ENCODE measurements at regions not wholly inside any gene's neighbourhood (a gene's known extent, or its start where the extent isn't known, plus 50 kb on each side); places are given as distances from the start of the nearest gene placed in this dataset.

DNA sequence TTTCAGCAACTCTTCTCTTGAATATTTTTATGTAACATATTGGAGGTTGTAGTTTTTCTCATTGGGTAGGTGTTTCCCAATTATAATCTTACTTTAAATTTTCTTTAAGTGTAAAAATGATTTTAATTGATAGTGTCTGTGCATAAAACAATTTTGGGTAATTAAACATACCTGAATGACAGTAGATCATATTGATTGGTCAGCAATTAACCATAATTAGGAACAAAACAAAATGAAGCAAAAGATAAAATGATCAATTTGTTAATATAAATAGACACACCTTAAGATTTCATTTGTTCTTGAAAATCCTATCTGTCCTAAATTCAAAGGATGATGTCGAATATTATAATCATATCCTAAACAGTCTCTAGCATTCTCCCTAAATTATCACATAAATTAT, 468.3 kb downstream of the PDZRN4 start:
- Histone ChIP-seq H3F3A (ENCODE audit: insufficient read depth, low read length, poor library complexity, severe bottlenecking) (no peaks in the 10 kb centered on the region), H3K36me3 (ENCODE audit: insufficient read depth, low read length) (no peaks in the 10 kb centered on the region), H3K4me3 (ENCODE audit: low read length) (no peak overlapping the region), H3K79me2 (replicated peaks; ENCODE audit: insufficient read depth, low read length) (no peaks in the 10 kb centered on the region), H3K9ac (ENCODE audit: low read length) (no peak overlapping the region), H3K4me2 (ENCODE audit: low read length) (no peak overlapping the region), H3K27me3 (ENCODE audit: insufficient read depth, low read depth, low read length) (no peaks in the 10 kb centered on the region), H4K20me1 (ENCODE audit: insufficient read depth) (no peaks in the 10 kb centered on the region), H2AFZ (ENCODE audit: low read depth, low read length) (no peak overlapping the region), H3K9me3 (ENCODE audit: low read length) (no peaks in the 10 kb centered on the region), H3K27ac (ENCODE audit: low read length) (no peak overlapping the region), H3K9me2 (ENCODE audit: insufficient read depth, low read length) (no peaks in the 10 kb centered on the region)
- TF ChIP-seq, protein P1, sequence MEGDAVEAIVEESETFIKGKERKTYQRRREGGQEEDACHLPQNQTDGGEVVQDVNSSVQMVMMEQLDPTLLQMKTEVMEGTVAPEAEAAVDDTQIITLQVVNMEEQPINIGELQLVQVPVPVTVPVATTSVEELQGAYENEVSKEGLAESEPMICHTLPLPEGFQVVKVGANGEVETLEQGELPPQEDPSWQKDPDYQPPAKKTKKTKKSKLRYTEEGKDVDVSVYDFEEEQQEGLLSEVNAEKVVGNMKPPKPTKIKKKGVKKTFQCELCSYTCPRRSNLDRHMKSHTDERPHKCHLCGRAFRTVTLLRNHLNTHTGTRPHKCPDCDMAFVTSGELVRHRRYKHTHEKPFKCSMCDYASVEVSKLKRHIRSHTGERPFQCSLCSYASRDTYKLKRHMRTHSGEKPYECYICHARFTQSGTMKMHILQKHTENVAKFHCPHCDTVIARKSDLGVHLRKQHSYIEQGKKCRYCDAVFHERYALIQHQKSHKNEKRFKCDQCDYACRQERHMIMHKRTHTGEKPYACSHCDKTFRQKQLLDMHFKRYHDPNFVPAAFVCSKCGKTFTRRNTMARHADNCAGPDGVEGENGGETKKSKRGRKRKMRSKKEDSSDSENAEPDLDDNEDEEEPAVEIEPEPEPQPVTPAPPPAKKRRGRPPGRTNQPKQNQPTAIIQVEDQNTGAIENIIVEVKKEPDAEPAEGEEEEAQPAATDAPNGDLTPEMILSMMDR (IDR thresholded peaks at IDR 0.05; ENCODE audit: poor library complexity, severe bottlenecking) = no peak
- TF ChIP-seq SMC3 (conservative IDR thresholded peaks at IDR 0.05; ENCODE audit: poor library complexity) = no peak

DNA sequence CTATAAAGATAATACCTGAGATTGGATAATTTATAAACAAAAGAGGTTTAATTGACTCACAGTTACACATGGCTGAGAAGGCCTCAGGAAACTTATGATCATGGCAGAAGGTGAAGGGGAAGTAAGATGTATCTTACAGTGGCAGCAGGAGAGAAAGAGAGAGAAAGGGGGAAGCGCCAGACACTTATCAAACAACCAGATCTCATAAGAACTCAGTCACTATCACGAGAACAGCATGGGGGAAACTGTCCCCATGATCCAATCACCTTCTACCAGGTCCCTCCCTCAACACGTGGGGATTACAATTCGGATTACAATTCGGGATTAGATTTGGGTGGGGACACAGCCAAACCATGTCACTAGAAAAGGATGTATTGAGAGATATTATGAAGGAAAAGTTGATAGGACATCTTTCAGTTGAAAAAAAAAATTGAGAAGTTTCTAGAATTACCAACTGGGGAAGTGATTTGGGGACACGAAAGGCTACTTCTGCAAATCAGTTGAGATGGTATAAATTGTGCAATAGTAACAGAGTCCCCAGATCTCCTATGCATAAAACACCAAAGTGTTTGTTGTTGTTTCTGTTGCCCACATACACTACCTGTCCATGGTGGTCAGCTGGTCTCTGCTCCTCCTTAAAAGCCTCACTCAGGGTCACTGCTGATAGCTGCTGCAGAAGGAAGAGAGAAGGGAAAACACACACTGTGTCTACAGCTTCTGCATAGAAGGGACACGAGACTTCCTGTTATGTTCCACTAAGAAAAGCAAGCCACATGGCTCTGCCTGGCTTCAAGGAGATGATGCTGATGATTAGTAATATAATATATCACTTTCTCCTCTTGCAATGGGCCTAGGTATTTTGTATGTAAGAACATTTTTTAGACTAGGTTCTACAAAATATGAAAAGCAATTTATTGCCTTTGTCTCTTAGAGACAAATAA, 465.5 kb downstream of the PDZRN4 start:
- Histone ChIP-seq H3K9ac (ENCODE audit: low read length) (no peak overlapping the region), H3K9me3 (ENCODE audit: low read length) (no peaks in the 10 kb centered on the region), H3K4me3 (ENCODE audit: low read length) (no peak overlapping the region), H3K36me3 (ENCODE audit: insufficient read depth, low read length) (no peaks in the 10 kb centered on the region), H3K9me2 (ENCODE audit: insufficient read depth, low read length) (no peaks in the 10 kb centered on the region), H3K27ac (ENCODE audit: low read length) (no peak overlapping the region), H2AFZ (ENCODE audit: low read depth, low read length) (no peak overlapping the region), H3K4me2 (ENCODE audit: low read length) (no peak overlapping the region), H3K27me3 (ENCODE audit: insufficient read depth, low read depth, low read length) (no peaks in the 10 kb centered on the region), H3K79me2 (replicated peaks; ENCODE audit: insufficient read depth, low read length) (no peaks in the 10 kb centered on the region), H4K20me1 (ENCODE audit: insufficient read depth) (no peaks in the 10 kb centered on the region), H3F3A (ENCODE audit: insufficient read depth, low read length, poor library complexity, severe bottlenecking) (no peaks in the 10 kb centered on the region)
- TF ChIP-seq, protein P2, sequence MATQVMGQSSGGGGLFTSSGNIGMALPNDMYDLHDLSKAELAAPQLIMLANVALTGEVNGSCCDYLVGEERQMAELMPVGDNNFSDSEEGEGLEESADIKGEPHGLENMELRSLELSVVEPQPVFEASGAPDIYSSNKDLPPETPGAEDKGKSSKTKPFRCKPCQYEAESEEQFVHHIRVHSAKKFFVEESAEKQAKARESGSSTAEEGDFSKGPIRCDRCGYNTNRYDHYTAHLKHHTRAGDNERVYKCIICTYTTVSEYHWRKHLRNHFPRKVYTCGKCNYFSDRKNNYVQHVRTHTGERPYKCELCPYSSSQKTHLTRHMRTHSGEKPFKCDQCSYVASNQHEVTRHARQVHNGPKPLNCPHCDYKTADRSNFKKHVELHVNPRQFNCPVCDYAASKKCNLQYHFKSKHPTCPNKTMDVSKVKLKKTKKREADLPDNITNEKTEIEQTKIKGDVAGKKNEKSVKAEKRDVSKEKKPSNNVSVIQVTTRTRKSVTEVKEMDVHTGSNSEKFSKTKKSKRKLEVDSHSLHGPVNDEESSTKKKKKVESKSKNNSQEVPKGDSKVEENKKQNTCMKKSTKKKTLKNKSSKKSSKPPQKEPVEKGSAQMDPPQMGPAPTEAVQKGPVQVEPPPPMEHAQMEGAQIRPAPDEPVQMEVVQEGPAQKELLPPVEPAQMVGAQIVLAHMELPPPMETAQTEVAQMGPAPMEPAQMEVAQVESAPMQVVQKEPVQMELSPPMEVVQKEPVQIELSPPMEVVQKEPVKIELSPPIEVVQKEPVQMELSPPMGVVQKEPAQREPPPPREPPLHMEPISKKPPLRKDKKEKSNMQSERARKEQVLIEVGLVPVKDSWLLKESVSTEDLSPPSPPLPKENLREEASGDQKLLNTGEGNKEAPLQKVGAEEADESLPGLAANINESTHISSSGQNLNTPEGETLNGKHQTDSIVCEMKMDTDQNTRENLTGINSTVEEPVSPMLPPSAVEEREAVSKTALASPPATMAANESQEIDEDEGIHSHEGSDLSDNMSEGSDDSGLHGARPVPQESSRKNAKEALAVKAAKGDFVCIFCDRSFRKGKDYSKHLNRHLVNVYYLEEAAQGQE (IDR thresholded peaks at IDR 0.05; ENCODE audit: borderline replicate concordance) = no peak
- TF ChIP-seq, protein P1 (IDR thresholded peaks at IDR 0.05; ENCODE audit: poor library complexity, severe bottlenecking) = no peak
- TF ChIP-seq RAD21 (conservative IDR thresholded peaks at IDR 0.05) (no peak), POLR2AphosphoS5 (IDR thresholded peaks at IDR 0.05) (no peak), TAF1 (IDR thresholded peaks at IDR 0.05; ENCODE audit: low read depth) (no peak), EP300 (conservative IDR thresholded peaks at IDR 0.05; ENCODE audit: poor library complexity, severe bottlenecking) (no peak), MXI1 (conservative IDR thresholded peaks at IDR 0.05; ENCODE audit: poor library complexity, severe bottlenecking) (no peak), EZH2 (IDR thresholded peaks at IDR 0.05; ENCODE audit: borderline replicate concordance, insufficient read depth, low read length, poor library complexity, severe bottlenecking) (no peak), SMC3 (conservative IDR thresholded peaks at IDR 0.05; ENCODE audit: poor library complexity) (no peak)

All from neural cell (in vitro differentiated cells).